Neutrophil (primary cell): ENCODE measurements at regions not wholly inside any gene's neighbourhood (a gene's known extent, or its start where the extent isn't known, plus 50 kb on each side); places are given as distances from the start of the nearest gene placed in this dataset.

Source experiments
- H3K27ac ChIP-seq: fragments of 200-600 bp; sonication (generic); 2 replicates; pipeline ENCODE4 v1.5.1; 2016; ENCODE audit warnings: mild to moderate bottlenecking, moderate library complexity
- H3K27me3 ChIP-seq: fragments of 200-600 bp; sonication (generic); 2 replicates; pipeline ENCODE4 v1.6.0; 2016; ENCODE audit warnings: mild to moderate bottlenecking
- H3K36me3 ChIP-seq: fragments of 200-600 bp; sonication (generic); 2 replicates; pipeline ENCODE4 v1.5.1; 2017
- H3K4me1 ChIP-seq, 2 experiments: fragments of 200-600 bp in 1 of 2; sonication (generic) in 1 of 2; 1 replicate in 1 of 2; 2 replicates in 1 of 2; pipeline versions ENCODE4 v1.5.1 to v1.6.1; 2013 to 2016; ENCODE audit warnings: low read depth in 1 of 2, low read length in 1 of 2, mild to moderate bottlenecking in 1 of 2, moderate library complexity in 1 of 2; ENCODE audit not compliant: control insufficient read depth in 1 of 2, insufficient read depth in 1 of 2
- H3K4me3 ChIP-seq, 2 experiments: fragments of 200-600 bp in 1 of 2; sonication (generic) in 1 of 2; 1 replicate in 1 of 2; 2 replicates in 1 of 2; pipeline ENCODE4 v1.5.1; 2013 to 2016; ENCODE audit warnings: low read depth in 1 of 2, low read length in 1 of 2, mild to moderate bottlenecking in 1 of 2, moderate library complexity in 1 of 2
- H3K9me3 ChIP-seq: fragments of 200-600 bp; sonication (generic); 2 replicates; pipeline ENCODE4 v1.5.1; 2016
- CTCF ChIP-seq: fragments of 200-600 bp; sonication (generic); IDR thresholded peaks from 2 replicates; pipeline ENCODE4 v1.5.1; 2016; ENCODE audit warnings: antibody characterized with exemption

DNA sequence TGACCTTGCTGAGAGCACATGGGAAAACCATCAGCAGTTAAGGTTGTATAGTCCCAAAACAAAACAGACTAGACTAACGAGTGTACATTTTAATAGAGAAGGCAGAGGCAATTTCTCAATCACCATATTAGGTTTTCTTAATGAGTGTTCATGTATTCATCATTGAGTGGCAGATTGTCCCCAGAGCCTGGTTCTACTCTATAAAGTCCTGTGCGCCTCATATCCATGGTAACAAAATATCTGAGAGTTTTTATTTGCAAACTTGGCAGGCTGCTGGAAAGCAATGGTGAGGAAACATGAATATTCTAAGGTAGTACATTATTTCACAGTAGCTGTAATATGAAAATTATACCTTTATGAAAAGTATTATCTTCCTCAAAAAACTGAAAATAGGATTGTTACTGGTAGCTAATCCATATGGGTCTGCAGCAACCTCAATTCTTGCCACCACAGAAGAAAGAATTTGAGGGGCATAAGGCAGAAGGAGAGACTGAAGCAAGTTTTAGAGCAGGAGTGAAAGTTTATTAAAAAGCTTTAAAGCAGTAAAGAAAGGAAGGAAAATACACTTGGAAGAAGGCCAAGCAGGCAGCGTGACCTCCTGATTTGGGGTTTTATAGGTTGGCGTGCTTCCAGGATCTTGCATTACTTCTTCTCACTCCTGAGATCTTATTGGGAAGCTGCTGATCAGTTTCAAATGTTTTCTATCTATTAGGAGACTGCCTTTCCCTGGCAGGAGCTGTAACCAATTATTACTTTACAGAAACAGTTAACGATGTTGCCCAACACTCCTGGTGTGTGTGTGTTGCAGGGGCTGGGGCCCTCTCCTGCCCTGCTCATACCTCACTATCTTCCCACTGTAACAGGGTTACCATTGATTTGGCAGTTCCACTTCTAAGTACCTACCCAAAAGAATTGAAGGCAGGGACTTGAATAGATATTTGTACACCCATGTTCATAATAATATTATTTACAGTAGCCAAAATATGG, 154.0 kb upstream of the NUDT4 start:
- no peak for TF ChIP-seq CTCF
- Histone ChIP-seq H3K4me1 (peaks cover 6 to 11% of the 10 kb centered on the region in 2 experiments), H3K4me3 (no peak overlapping the region), H3K9me3 (no peaks in the 10 kb centered on the region), H3K27me3 (no peaks in the 10 kb centered on the region), H3K36me3 (no peaks in the 10 kb centered on the region), H3K27ac (no peak overlapping the region)

- Histone ChIP-seq H3K36me3 (no peaks in the 10 kb centered on the region), H3K4me3 (no peak overlapping the region), H3K4me1 (peaks cover 14 to 20% of the 10 kb centered on the region in 2 experiments), H3K9me3 (no peaks in the 10 kb centered on the region), H3K27ac (no peak overlapping the region), H3K27me3 (no peaks in the 10 kb centered on the region)
- no peak for TF ChIP-seq CTCF
Observed at GRCh38 chr12:93225094-93225493, 152.6 kb upstream of the NUDT4 start.

GRCh38 chr12:93226361-93226760, 151.4 kb upstream of the NUDT4 start:
- H3K4me3 ChIP-seq = no peak overlapping the region
- peaks cover 16 to 23% of the 10 kb centered on the region in 2 experiments for H3K4me1 ChIP-seq
- no peaks in the 10 kb centered on the region for H3K9me3 ChIP-seq
- H3K27me3 ChIP-seq = no peaks in the 10 kb centered on the region
- no peak for TF ChIP-seq CTCF
- no peak overlapping the region for H3K27ac ChIP-seq
- no peaks in the 10 kb centered on the region for H3K36me3 ChIP-seq

DNA sequence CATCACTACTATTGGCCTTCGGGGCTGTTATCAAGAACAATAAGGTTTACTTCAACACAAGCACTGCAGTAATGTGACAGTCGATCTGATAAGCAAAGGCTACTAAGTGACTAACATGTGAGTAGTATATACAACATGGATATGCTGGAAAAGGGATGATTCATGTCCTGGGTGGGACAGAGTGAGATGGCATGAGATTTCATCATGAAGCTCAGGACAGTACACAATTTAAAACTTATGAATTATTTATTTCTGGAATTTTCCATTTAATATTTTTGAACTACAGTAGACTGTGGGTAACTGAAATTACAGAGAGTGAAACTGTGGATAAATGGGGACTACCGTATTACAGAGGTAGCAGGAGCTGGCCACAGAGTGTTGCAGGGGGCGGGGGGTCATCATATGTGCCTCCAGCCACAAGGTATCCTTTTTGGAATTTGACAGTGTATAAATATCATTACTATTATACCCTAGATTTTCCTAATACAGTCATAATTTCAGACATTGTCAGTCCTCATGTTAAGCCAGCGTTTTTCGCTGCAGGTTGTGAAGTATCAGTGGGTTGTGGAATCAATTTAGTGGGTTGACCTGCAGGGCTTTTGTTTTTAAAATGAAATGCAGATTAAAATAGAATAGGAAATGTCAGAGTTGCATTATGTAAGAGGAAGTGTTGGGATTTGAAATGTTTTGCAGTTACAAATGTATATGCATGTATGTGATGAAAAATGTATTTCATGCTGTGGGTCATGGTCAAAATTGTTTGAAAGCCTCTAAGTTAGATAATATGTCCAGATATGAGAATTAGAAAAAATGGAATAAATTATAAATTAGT, 148.0 kb upstream of the NUDT4 start:
- no peak overlapping the region for H3K4me3 ChIP-seq
- H3K36me3 ChIP-seq = no peaks in the 10 kb centered on the region
- H3K27me3 ChIP-seq = no peaks in the 10 kb centered on the region
- no peak for TF ChIP-seq CTCF
- H3K4me1 ChIP-seq = peaks cover 10 to 12% of the 10 kb centered on the region in 2 experiments
- no peak overlapping the region for H3K27ac ChIP-seq
- H3K9me3 ChIP-seq = no peaks in the 10 kb centered on the region

- Histone ChIP-seq H3K4me1 (peaks cover 10 to 12% of the 10 kb centered on the region in 2 experiments), H3K36me3 (no peaks in the 10 kb centered on the region), H3K9me3 (no peaks in the 10 kb centered on the region), H3K4me3 (no peak overlapping the region), H3K27ac (no peak overlapping the region), H3K27me3 (no peaks in the 10 kb centered on the region)
- no peak for TF ChIP-seq CTCF
Observed at GRCh38 chr12:93230326-93230720, 147.4 kb upstream of the NUDT4 start.
